Hepatocyte (in vitro differentiated cells): ENCODE measurements at regions not wholly inside any gene's neighbourhood (a gene's known extent, or its start where the extent isn't known, plus 50 kb on each side); places are given as distances from the start of the nearest gene placed in this dataset.

Experiments used
- CTCF ChIP-seq: fragments of 200-600 bp; sonication (generic); IDR thresholded peaks from 2 replicates; pipeline ENCODE4 v1.5.1; 2016; ENCODE audit warnings: antibody characterized with exemption, mild to moderate bottlenecking; ENCODE audit not compliant: poor library complexity
- EZH2 ChIP-seq: fragments of 200-600 bp; sonication (generic); IDR thresholded peaks from 2 replicates; pipeline ENCODE4 v1.6.1; 2016; ENCODE audit warnings: antibody characterized with exemption, mild to moderate bottlenecking, borderline replicate concordance
- EZH2phosphoT487 ChIP-seq: fragments of 200-600 bp; sonication (generic); IDR thresholded peaks from one replicate; pipeline ENCODE4 v1.6.1; 2018; ENCODE audit warnings: antibody characterized with exemption, mild to moderate bottlenecking, low read depth, moderate library complexity; ENCODE audit not compliant: unreplicated experiment, severe bottlenecking

GRCh38 chr1:81254068-81254467, 546.7 kb upstream of the ADGRL2 start:
- no peak for TF ChIP-seq CTCF
- TF ChIP-seq EZH2 = no peak
- no peak for TF ChIP-seq EZH2phosphoT487
